Lung (tissue), 11 donors: ENCODE measurements at regions not wholly inside any gene's neighbourhood (a gene's known extent, or its start where the extent isn't known, plus 50 kb on each side); places are given as distances from the start of the nearest gene placed in this dataset.

Source experiments
- ATAC-seq: fragments of 200-7000 bp; cut with Tn5 transposase; one replicate; pipeline ENCODE4 v1.9.1; 2020; ENCODE audit warnings: moderate number of reproducible peaks; ENCODE audit not compliant: insufficient read depth, low FRiP score
- DNase-seq, 3 donors: peaks; one replicate each; pipeline ENCODE4 v3.0.0-alpha.2; 2013 to 2017
- H3K27ac ChIP-seq, 2 donors: one replicate each; pipeline ENCODE4 v1.5.1; 2013; ENCODE audit warnings: mild to moderate bottlenecking in 2 of 2, moderate library complexity in 2 of 2, control low read depth in 1 of 2, inconsistent platforms in 1 of 2, low read depth in 1 of 2, low read length in 1 of 2
- H3K27me3 ChIP-seq, 3 donors: one replicate each; pipeline ENCODE4 v1.5.1; 2013; ENCODE audit warnings: low read length in 2 of 3; ENCODE audit not compliant: control insufficient read depth in 3 of 3, insufficient read depth in 3 of 3
- H3K36me3 ChIP-seq, 4 donors: one replicate each; pipeline ENCODE4 v1.5.1; 2013; ENCODE audit warnings: low read length in 4 of 4, mild to moderate bottlenecking in 1 of 4, moderate library complexity in 1 of 4; ENCODE audit not compliant: control insufficient read depth in 4 of 4, insufficient read depth in 4 of 4
- H3K4me1 ChIP-seq, 5 donors: one replicate each; pipeline ENCODE4 v1.5.1; 2013; ENCODE audit warnings: low read length in 5 of 5, mild to moderate bottlenecking in 2 of 5, moderate library complexity in 1 of 5; ENCODE audit not compliant: control insufficient read depth in 5 of 5, insufficient read depth in 5 of 5
- H3K4me3 ChIP-seq: one replicate; pipeline ENCODE4 v1.5.1; 2013; ENCODE audit warnings: mild to moderate bottlenecking, control low read depth, moderate library complexity
- H3K9ac ChIP-seq, 2 donors: one replicate each; pipeline ENCODE4 v1.5.1; 2013; ENCODE audit warnings: low read length in 2 of 2, control low read depth in 1 of 2; ENCODE audit not compliant: insufficient read depth in 1 of 2
- H3K9me3 ChIP-seq, 4 donors: one replicate each; pipeline ENCODE4 v1.5.1; 2013; ENCODE audit warnings: low read length in 3 of 4, mild to moderate bottlenecking in 1 of 4, moderate library complexity in 1 of 4; ENCODE audit not compliant: control insufficient read depth in 4 of 4, insufficient read depth in 3 of 4
- WGBS, 2 donors: extraction: QIAGEN DNeasy Blood & Tissue Kit; methylation state at CpG; one replicate each; pipeline ENCODE4 v1.1.7; 2013; 5-methylcytosine and 5-hydroxymethylcytosine counted together
- TF ChIP-seq, protein P1 (sequence below): IDR thresholded peaks from 2 replicates; pipeline ENCODE4 v1.5.1; 2012; ENCODE audit warnings: mild to moderate bottlenecking; ENCODE audit errors: control extremely low read depth, extremely low read depth
- donor health status: control.
- donor health status: control.
- donor health status: Bipolar disorder and iron deficiency.
- donor health status: healthy.
- donor health status: DM: yes; HTN: yes; CAD: no.

DNA sequence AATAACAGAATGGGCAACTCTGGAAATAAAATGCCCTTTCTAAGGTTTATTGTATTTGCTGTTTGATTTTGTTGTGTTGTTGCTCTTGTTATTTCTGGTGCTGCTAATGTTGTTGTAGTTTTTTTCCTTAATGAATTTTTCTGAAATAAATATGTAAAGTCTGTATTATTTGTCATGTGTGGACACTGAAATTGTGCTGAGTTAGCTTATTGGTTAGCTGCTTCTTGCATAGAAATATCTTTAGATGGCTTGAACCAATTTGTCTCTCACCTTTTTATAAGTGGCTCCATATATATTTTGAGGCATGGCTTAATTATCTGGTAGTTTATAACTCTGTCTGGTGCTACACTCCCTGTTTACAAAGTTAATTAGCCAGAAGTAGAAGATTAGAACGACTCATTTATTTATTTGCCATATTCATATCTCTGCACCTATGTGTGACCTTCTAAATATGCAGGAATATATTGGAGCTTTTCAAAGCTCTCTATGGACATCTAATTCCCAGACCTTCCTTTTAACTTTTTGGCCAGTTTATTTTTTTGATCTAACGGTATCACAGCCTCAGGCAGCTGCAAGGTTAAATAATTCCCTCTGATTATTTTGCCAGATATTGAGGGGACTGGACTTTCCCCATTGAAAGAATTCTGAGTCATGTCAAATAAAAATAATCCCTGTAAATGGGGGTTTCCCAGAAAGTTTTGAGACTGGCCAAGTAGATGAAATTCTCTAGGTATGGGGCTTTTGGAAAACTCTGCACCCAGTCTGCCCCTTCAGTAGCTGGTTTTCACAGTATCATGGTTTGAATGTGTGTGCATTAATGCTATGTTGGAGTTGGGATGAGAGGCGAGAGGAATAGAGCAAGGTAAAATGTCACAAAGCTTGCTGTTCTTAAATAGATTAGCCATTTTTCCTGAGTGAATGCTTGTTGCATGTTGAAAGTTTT, 1331.7 kb upstream of the MIR17HG start:
- no peaks in the 10 kb centered on the region for H3K27me3 ChIP-seq
- 62 to 82% methylated on average over 3 of the region's 3 CpGs for WGBS, 2 donors
- TF ChIP-seq, protein P1, sequence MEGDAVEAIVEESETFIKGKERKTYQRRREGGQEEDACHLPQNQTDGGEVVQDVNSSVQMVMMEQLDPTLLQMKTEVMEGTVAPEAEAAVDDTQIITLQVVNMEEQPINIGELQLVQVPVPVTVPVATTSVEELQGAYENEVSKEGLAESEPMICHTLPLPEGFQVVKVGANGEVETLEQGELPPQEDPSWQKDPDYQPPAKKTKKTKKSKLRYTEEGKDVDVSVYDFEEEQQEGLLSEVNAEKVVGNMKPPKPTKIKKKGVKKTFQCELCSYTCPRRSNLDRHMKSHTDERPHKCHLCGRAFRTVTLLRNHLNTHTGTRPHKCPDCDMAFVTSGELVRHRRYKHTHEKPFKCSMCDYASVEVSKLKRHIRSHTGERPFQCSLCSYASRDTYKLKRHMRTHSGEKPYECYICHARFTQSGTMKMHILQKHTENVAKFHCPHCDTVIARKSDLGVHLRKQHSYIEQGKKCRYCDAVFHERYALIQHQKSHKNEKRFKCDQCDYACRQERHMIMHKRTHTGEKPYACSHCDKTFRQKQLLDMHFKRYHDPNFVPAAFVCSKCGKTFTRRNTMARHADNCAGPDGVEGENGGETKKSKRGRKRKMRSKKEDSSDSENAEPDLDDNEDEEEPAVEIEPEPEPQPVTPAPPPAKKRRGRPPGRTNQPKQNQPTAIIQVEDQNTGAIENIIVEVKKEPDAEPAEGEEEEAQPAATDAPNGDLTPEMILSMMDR, result no peak
- ATAC-seq (no peak), DNase-seq (no peak)
- no peak overlapping the region for H3K27ac ChIP-seq
- no peaks in the 10 kb centered on the region for H3K9me3 ChIP-seq
- H3K9ac ChIP-seq, result no peak overlapping the region
- no peaks in the 10 kb centered on the region for H3K4me1 ChIP-seq
- no peaks in the 10 kb centered on the region for H3K36me3 ChIP-seq
- H3K4me3 ChIP-seq, result no peak overlapping the region

DNA sequence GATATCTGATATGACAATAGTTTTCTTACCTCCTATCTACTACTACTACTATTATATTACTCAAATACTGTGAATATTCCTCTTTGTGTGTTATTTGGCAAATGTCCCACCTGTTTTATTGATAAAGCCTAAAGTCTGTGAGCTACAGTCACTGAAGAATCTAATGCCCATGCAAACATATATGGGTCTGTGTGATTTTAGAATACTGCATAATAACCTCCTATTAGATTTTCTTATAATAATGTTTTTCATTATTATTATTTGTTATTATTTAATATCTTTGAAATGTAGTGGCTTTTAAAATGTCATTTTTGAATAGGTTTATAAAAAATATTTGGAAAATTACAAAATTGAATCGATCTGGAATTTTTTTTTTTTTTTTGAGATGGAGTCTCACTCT, 1330.8 kb upstream of the MIR17HG start:
- ATAC-seq (no peak), DNase-seq (no peak)
- no peak overlapping the region for H3K4me3 ChIP-seq
- no peaks in the 10 kb centered on the region for H3K36me3 ChIP-seq
- TF ChIP-seq, protein P1, result no peak
- H3K4me1 ChIP-seq, result no peaks in the 10 kb centered on the region
- H3K9ac ChIP-seq, result no peak overlapping the region
- no peaks in the 10 kb centered on the region for H3K9me3 ChIP-seq
- H3K27me3 ChIP-seq, result no peaks in the 10 kb centered on the region
- WGBS, 2 donors, result 81 to 91% methylated on average over 1 of the region's 1 CpG
- H3K27ac ChIP-seq, result no peak overlapping the region

DNA sequence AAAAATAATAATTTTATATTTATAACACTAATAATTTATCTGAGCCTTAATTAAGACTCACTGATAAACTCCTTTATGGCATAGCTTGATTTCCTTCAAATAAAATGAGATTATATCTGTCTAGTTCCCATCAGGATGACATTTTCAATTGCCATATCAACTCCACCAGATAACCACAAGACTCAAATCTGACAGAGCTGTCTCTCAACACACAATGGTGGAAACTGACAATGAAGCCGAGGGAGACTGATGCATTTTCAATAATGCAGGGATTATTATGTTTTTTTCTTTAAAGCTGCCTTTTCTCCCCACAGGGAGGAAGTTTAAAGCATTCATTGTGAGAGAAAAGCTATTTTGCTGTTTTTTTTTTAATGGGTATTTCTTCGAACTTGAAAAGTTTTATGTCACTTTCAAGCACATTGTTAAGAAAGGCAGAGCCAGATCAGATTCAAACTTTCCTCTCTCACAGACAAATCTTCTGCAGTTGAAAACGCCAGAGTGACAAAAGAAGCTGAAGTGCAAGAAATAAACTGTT, 1326.9 kb upstream of the MIR17HG start:
- DNase-seq (no peak), ATAC-seq (no peak)

More for the DNA sequence above, 1326.9 kb upstream of the MIR17HG start:
- Histone ChIP-seq H3K9ac (no peak overlapping the region), H3K27me3 (no peaks in the 10 kb centered on the region), H3K9me3 (no peaks in the 10 kb centered on the region), H3K4me1 (no peaks in the 10 kb centered on the region), H3K27ac (no peak overlapping the region), H3K36me3 (no peaks in the 10 kb centered on the region), H3K4me3 (no peak overlapping the region)
- TF ChIP-seq, protein P1, result no peak
- 62 to 71% methylated on average over 3 of the region's 3 CpGs for WGBS, 2 donors
